Right kidney (tissue), 1 donor: ENCODE measurements at regions not wholly inside any gene's neighbourhood (a gene's known extent, or its start where the extent isn't known, plus 50 kb on each side); places are given as distances from the start of the nearest gene placed in this dataset.

Experiments used
- DNase-seq: peaks from one replicate; pipeline ENCODE4 v3.0.0-alpha.2; 2016

DNA sequence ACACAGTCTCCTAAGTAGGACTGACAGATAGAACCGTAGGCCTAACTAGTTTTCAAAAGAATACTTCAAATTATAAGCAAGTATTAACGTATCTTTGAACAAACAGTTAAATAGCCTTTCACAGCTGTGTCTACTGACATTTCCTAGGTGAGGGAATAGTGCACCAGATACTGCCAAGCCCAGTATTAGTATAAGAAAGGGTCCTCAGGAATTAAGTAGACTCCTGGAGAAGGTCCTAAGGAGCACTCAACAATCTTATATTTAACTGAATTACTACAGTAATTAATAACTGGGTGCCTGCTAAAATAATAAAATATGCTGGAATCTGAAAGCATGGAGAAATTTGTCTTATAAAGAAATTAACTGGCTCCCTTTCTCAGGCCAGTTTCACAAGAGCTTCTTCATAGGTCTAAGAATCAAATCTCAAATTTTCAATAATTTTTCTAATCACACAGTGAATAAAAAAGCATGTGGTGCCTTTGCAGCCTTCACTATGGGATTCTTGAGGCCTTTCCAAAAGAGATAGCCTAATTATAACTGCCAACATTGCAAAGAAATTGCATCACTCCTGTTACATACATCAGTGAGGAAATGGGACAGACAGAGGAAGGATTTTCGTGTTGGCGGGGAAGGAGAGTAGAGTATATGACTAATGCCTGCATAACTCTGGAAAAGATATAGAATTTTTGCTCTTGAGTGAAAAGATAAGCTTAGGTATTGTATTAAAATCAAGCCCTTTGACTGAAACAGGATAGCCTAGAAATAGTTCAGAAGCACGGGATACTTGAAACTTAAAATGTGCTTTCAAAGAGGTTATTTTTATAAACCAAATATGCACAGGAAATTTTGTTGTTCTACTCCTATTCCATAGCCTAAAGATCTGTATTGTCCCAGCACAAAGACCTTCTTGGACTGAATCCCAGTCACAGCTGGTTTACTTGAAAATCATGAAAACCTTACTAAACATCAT lies 228.6 kb upstream of the STK17B start:
- no peak for DNase-seq

DNA sequence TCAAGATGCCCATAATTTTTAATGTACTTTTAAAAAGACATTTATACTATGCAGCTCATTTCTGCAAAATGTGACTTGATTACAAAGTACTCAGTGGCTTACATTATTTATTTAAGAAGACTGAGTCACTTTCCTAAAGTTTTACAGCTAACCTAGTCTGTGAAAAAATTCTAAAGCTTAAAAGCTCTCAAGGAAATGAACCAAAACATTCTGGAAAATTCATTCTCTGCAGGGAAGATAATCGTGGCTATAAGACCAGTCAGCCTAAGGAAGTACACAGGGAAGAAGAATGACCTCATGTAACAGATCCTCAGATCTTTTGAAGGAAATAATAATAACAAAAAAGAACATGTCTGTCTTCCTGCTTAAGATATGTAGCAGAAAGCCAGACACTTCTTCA lies 232.1 kb upstream of the STK17B start:
- DNase-seq, result no peak

DNA sequence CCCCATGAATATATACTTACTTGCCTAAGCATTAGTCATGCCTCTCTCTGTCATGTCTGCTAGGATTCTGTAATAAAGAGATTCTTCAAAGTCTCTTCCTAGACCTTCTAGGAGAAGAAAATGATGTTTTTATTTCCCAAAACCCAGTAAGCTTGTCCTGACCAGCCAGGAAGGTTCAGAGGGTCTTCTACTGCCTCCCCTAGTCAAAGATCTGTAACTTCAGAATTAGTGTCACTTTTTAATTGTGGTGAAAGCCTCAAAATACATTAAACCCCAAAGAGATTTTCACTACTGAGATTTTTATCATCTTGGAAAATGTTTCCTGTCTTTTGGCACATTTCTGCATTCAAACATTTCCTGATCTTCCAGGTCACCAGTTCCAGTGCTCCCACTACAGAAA lies 232.9 kb upstream of the STK17B start:
- DNase-seq, result no peak

DNA sequence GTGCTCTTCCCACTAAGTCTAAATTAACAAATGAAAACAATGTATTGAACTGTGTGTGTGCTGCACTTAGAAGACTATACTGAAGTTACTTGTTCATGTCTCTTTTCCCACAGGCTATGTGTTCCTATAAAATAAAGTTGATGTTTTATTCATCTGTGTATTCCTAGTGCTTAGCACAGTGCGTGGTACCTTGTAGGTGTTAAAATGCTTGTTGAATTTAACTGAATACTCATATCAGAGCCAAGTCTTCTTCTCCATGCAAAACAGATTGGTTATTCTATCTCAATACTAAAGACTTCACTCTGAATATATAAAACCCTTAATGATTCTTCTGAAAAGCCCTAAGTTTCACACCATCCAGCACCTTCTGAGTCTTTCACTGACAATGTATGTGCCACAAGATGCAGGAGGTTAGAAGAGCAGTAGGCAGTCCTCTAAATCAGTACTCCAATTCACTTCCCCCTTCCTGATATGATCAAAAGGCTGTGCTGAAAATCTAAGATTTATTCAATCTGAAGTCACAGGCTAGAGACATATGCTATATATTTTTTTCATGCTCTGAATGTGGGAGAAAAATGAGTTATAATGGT lies 231.7 kb upstream of the CCDC150 start:
- no peak for DNase-seq

GRCh38 chr2:196409376-196409775 lies 230.1 kb upstream of the CCDC150 start:
- DNase-seq, result no peak

GRCh38 chr2:196410008-196410407 lies 229.5 kb upstream of the CCDC150 start:
- no peak for DNase-seq

DNA sequence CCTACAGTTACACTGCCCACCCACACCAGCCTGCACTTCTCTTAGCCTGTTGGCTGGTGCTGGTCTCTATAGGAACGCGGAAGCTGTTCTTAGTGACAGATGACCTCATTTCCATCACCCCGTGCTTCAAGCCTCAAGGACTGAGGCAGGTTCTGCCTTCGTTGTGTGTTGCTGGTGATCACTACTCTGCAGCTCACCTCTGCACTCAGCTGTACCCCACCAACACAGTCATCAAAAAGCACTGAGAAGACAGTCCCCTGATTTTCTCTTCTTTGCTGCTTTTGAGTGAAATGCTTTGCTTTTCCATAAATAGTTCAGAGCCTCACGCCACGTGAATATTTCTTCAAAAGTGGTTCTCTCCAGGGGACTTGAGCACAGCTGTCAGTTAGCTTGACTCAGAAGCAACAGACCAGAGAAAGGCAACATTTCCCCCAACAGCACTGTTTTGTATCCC lies 225.7 kb upstream of the CCDC150 start:
- no peak for DNase-seq

DNA sequence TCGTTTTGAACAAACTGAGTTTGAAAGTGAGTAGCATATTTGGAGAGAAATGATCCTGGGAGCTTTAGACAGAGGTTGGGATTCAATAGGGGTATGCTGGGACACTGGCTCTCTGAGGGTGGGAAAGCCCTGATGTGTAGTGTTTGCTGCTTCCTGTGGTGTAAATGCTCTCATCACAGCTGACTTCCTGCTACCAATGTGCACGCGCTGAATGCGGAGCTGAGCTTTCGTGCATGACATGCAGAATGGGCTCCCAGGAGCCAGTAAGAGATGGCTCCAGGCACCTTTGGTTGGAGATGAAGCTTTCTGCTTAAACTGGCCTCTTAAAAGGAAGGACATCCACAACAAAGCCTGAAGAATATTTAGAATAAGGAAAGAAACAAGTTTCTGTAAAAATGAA lies 224.1 kb upstream of the CCDC150 start:
- no peak for DNase-seq

DNA sequence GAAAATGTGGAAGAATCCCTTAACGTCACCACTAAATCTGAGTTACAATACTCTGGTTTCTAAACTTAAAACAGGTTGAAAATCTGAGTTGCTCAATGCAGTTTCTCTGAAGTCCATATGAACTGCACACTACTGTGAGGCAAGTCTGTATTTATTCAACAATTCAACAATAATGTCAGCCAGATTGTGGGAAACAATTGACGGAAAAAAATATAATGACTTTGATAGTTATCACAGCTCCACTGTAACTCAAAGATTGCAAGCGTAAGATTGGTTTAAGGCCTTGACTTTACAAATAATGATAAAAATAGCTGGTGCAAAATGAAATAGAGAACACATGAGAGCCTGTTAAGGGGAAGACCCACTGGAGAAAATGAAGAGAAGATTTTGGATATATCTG lies 219.4 kb upstream of the CCDC150 start:
- no peak for DNase-seq

- DNase-seq, result no peak
Measured at GRCh38 chr2:196421880-196422279, 217.6 kb upstream of the CCDC150 start.

GRCh38 chr2:196422361-196422760 lies 217.2 kb upstream of the CCDC150 start:
- DNase-seq, result no peak

DNA sequence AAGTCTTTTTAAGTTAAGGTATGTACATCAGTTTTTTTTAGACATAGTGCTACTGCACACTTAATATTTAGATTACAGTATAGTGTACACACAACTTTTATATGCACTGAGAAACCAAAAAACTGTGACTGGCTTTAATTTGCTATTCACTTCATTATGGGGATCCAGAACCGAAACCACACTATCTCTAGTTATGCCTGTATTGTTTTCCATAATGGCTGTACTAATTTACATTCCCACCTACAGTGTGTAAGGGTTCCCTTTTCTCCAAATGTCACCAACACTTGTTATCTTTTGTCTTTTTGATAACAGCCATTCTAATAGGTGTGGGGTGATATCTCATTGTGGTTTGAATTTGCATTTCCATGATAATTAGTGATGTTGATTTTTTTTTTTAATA lies 213.4 kb upstream of the CCDC150 start:
- no peak for DNase-seq

DNA sequence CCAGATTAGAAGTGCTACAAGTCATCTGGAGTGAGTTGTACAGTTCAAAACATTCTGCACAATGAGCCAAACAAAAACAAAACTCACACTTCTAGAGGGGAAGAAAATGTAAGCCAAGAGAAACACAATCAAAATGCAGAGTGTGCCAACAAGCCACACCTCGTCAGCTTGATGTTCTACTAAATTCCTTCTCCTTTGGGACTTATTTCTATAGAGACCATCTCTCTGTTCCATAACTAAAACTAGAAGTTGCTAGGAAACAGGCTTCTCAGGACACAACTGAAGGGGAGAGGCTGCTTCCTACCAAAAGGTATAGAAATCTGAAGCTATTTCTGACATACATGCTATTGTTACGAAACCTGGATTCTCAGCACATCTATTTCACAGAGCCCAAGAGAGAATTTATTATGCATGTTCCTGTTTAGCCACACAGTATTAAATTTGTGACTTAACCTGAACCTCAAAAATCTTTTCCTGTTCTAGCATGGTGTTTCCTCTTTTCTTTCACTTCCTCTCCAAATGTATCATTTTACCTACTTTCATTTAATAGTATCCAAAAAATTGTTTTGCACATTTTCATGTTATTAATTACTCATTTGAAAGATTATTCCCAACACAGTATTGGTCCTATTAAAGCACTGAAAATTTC lies 211.4 kb upstream of the CCDC150 start:
- DNase-seq, result peak; percentile 15

GRCh38 chr2:196431076-196431475 lies 208.4 kb upstream of the CCDC150 start:
- DNase-seq, result no peak

DNA sequence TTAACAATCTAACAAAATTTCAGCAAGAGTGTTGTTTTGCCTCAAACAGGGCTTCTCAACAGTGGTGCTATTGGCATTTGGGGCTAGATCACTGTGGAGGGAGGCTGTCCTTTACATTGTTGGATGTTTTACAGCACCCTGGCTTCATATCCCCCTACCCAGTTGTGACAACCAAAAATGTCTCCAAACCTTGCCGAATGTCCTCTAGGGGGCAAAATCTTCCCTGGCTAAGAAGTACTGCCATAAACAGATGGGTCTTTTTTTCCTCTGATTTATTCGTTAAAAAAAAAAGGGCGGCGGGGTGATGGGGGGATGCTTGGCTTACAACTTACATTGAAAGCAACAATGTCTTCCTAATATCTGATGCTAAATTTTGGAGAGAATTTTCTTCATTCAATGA lies 207.6 kb upstream of the CCDC150 start:
- peak; percentile 6 for DNase-seq

GRCh38 chr2:196433116-196433515 lies 206.4 kb upstream of the CCDC150 start:
- DNase-seq, result no peak

DNA sequence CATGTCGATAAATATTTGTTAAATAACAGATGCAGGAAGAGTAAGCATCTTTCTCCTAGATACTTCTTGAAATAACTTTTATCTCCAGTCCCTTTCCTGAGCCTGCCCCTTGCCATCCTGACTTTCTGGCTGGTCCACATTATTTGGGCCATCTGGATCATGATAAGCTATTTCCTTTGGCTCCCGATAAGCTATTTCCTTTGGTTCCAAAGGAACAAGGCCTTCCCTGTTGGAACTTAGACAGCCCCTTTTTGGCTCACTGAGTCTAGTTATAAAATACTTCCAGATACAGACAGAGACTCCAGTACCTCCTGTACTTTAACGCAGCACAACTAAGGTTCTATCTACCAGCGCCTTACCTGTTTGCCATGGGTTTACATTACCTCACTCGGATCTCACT lies 205.3 kb upstream of the CCDC150 start:
- no peak for DNase-seq

DNA sequence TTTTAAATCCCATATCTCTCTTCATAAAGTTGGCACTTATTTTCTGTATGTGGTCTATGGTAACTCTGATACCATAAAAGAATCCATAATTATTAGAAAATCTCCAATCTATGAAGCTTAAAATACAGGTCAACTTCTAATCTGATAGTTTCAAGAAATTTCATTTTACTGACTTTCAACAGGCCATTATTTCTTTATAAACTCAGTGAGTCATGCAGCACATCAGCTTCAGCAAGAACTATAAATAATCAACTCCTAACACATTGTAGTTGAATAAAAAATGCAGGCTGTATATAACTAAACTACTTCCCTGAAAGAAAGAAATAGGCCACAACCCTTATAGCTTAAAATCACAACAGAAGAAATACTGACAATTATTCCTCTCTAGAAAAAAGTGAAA lies 204.3 kb upstream of the CCDC150 start:
- DNase-seq, result no peak

DNA sequence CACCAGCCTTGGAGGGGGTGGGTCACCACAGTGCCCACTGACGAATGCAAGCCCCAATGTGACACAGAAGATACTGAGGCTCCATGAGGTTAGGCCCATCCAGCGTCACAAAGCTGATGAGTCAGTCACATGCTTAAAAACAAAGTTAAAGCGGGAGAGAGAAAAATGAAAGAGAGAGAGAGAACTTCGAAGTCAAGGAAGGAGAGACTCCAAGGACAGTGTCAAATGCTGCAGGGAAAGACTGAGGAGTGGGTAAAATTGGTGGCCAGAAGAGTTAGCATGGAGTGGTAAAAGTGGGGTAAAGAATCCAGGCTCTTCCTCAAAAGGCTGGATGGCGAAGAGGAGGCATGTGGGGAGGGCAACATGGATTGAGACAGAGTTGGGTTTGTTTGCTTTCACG lies 201.9 kb upstream of the CCDC150 start:
- DNase-seq, result no peak

DNA sequence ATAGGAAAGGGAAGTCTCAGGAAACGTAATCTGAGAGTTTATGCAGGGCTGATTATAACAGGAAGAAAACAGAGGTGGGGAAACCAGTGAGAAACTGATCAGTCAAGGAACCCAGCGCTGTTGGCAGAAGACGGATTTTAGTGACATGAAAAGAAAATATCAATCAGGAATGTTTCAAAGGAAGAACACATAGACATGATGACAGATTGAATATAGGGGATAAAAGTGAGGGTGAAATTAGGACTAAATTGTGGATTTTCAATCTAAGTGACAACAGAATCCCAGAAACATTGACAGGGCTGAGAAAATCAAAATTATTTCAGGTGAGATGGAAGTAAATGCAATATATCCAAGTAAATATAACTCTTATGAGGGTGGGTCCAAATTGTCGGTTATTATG lies 199.8 kb upstream of the CCDC150 start:
- no peak for DNase-seq

DNA sequence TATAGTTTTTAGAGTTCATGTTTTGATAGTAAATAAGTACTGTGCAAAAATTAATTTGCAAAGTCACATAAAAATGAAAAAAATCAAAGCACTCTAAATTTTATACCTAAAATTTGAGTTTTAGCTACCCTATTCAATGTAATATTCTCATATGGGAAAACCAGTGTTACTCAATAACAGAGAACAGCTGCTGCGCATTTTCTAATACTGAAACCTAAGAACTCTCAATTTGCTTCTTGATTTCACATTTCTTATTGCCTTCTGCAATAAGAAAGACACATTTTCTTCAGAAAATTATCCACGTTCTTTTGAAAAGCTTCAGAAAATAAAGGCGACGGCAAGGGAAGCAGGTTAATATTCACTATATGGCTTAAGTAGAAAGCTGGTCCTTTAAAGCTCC lies 199.1 kb upstream of the CCDC150 start:
- DNase-seq, result no peak

DNA sequence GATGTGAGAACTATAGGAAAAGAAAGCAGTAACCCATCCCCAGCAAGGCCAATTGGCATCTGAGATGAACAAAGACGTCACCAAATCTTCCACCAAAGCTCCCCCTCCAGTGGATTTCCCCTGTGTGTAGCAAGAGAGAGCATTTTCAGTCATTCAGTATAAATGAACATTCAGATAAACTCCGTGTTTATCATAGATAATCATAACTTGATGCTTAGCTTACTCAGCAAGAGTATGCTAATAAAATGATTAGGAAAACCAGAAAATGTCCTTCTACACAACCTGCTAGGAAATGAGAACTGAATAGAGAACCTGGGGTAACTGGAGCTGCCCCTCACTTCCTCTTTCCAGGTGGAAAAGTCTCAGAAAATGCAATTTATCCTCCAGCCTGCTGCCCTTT lies 198.0 kb upstream of the CCDC150 start:
- no peak for DNase-seq

DNA sequence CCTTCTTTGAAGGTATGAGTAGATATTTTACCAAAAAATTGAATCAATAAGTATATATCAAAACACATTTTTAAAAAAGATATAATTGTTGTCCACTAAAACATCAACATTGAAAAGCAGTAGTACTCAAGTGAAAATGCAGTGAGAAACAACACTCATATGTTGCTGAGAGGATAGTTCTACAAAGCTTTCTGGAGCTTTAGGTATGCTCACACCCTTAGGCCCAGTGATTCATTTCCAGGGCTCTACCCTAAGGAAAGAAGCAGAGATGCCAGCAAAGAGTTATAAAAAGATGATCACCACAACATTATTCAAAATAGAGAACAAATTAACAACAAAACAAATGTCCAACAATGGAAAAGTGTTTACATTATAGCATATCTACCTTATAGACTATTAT lies 197.3 kb upstream of the CCDC150 start:
- no peak for DNase-seq

DNA sequence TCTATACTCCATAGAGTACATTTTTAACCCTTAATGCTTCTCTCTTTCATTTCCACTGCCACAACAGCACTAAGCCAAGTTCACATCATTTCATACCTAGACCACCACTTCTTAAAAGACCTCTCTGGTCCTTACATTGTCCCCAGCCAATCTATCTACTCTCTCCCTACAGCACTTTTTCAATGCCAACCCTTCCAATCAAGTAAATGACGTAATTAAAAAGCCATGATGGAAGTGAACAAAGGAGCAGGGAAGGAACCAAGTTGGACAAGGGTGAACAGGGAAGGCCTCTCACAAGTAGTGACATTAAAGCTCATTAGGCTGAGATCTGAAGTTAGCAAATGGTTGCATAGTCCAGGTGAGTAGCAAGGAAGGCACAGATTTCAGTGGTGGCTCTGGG lies 195.1 kb upstream of the CCDC150 start:
- no peak for DNase-seq
